Immature natural killer cell (primary cell): ENCODE measurements at regions not wholly inside any gene's neighbourhood (a gene's known extent, or its start where the extent isn't known, plus 50 kb on each side); places are given as distances from the start of the nearest gene placed in this dataset.

Experiments
- DNase-seq, 3 donors: peaks; one replicate each; pipeline ENCODE4 v3.0.0; 2022; ENCODE audit warnings: mixed read lengths in 1 of 3
- H3K27ac Mint-ChIP-seq, 6 donors: one replicate each; pipeline ENCODE4 v1.8.0; 2020; ENCODE audit warnings: mixed read lengths in 6 of 6, mild to moderate bottlenecking in 5 of 6, inconsistent platforms in 4 of 6, moderate library complexity in 3 of 6
- H3K27me3 Mint-ChIP-seq, 3 donors: one replicate each; pipeline ENCODE4 v1.8.0; 2020 to 2021; ENCODE audit warnings: low read depth in 3 of 3, mild to moderate bottlenecking in 3 of 3, mixed read lengths in 3 of 3, moderate library complexity in 3 of 3, inconsistent platforms in 1 of 3
- H3K36me3 Mint-ChIP-seq, 3 donors: one replicate each; pipeline ENCODE4 v1.8.0; 2020; ENCODE audit warnings: mixed read lengths in 3 of 3, inconsistent platforms in 2 of 3, mild to moderate bottlenecking in 2 of 3
- H3K4me1 Mint-ChIP-seq, 2 donors: one replicate each; pipeline ENCODE4 v1.8.0; 2020; ENCODE audit warnings: inconsistent platforms in 2 of 2, mild to moderate bottlenecking in 2 of 2, mixed read lengths in 2 of 2, moderate library complexity in 1 of 2
- H3K4me3 Mint-ChIP-seq, 5 donors: one replicate each; pipeline ENCODE4 v1.8.0; 2020; ENCODE audit warnings: mild to moderate bottlenecking in 5 of 5, mixed read lengths in 5 of 5, inconsistent platforms in 3 of 5, moderate library complexity in 3 of 5
- H3K9me3 Mint-ChIP-seq, 6 donors: one replicate each; pipeline ENCODE4 v1.8.0; 2020; ENCODE audit warnings: mild to moderate bottlenecking in 6 of 6, mixed read lengths in 6 of 6, inconsistent platforms in 4 of 6, moderate library complexity in 3 of 6

DNA sequence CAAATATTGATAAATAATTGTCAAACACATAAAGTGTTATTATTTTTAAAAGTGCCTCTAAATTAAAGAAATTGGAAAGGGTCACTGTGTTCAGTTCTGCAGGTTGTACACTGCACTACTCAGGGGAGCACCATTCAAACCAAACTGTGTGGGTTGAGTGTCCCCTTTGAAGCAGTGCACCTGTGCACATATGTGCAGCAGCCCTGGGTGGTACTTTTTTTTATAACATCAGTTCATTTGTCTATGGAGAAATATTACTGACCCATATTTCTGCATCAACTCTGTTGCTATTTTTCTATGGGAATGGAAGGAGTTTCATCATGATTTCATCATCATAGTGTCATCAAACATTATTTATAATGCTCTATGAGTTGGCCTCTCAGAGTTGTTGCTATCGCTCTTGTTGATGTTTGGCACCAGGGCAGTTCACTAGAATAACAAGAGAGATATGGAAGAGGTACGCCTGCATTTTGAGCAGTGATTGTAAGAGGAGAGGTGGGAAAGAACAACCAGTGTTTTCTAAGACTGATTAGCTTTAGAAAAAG lies 457.6 kb downstream of the TFAP2A start:
- Mint-ChIP-seq H3K4me1 (no peaks in the 10 kb centered on the region), H3K4me3 (no peak overlapping the region), H3K9me3 (peaks cover 3 to 40% (median 16%) of the 10 kb centered on the region in 6 donors), H3K27me3 (peaks cover 0 to 3% (median 0%) of the 10 kb centered on the region in 3 donors), H3K27ac (no peak overlapping the region), H3K36me3 (no peaks in the 10 kb centered on the region)
- DNase-seq, result no peak

DNA sequence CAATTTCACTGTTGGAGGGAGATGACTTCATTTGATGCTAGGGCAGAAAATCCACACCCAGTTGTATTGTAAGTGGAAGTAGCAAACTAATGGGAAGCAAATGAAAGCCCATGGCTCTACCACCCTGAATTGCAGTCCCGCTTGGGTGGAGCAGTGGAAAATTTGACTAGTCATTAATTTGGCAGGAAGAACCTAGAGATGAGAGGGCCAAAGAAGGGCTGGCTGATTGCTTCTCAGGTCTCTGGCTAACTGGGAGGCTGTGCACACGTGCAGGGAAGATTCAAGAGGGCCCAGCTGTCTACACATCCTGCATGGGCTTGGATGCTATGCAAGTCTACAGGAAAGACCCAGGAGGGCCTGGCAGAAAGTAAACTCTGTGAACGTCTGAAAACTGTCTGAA lies 466.2 kb downstream of the TFAP2A start:
- Mint-ChIP-seq H3K9me3 (peaks cover 3 to 27% (median 14%) of the 10 kb centered on the region in 6 donors), H3K4me1 (no peaks in the 10 kb centered on the region), H3K4me3 (no peak overlapping the region), H3K27ac (no peak overlapping the region), H3K27me3 (peaks cover 0 to 4% (median 2%) of the 10 kb centered on the region in 3 donors), H3K36me3 (no peaks in the 10 kb centered on the region)
- DNase-seq, result no peak

- Mint-ChIP-seq H3K27me3 (peaks cover under 1 to 4% (median 1%) of the 10 kb centered on the region in 3 donors), H3K36me3 (peaks cover 0 to 4% (median 0%) of the 10 kb centered on the region in 3 donors), H3K27ac (no peak overlapping the region), H3K4me1 (no peaks in the 10 kb centered on the region), H3K9me3 (peaks cover 2 to 36% (median 18%) of the 10 kb centered on the region in 6 donors), H3K4me3 (no peak overlapping the region)
- no peak for DNase-seq
These were observed 470.9 kb downstream of the TFAP2A start for GRCh38 chr6:9943986-9944385.

DNA sequence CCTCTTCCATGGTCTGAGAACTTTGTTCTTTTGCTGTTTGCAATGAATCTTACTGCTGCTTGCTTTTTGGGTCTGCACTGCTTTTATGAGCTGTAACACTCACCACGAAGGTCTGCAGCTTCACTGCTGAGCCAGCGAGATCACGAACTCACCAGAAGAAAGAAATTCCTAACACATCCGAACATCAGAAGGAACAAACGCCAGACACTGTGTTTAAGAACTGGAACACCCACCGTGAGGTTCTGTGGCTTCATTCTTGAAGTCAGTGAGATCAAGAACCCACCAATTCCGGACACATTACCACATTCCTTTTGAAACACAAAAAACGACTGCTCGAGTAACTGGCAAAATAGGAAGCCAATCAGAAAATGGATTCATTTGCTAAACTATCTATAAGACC lies 471.8 kb downstream of the TFAP2A start:
- peaks cover 0 to 4% (median 0%) of the 10 kb centered on the region in 3 donors for H3K36me3 Mint-ChIP-seq
- H3K4me1 Mint-ChIP-seq, result no peaks in the 10 kb centered on the region
- DNase-seq, result no peak
- no peak overlapping the region for H3K27ac Mint-ChIP-seq
- H3K4me3 Mint-ChIP-seq, result no peak overlapping the region
- peaks cover 0 to 4% (median 1%) of the 10 kb centered on the region in 3 donors for H3K27me3 Mint-ChIP-seq
- H3K9me3 Mint-ChIP-seq, result peaks cover 2 to 37% (median 14%) of the 10 kb centered on the region in 6 donors

GRCh38 chr6:9942131-9942530 lies 472.7 kb downstream of the TFAP2A start:
- H3K4me1 Mint-ChIP-seq, result no peaks in the 10 kb centered on the region
- H3K27ac Mint-ChIP-seq, result no peak overlapping the region

GRCh38 chr6:9938801-9939200 lies 476.1 kb downstream of the TFAP2A start:
- no peak for DNase-seq
- no peak overlapping the region for H3K27ac Mint-ChIP-seq
- peaks cover 0 to 4% (median 0%) of the 10 kb centered on the region in 3 donors for H3K36me3 Mint-ChIP-seq
- peaks cover 0 to 1% (median 0%) of the 10 kb centered on the region in 3 donors for H3K27me3 Mint-ChIP-seq
- H3K4me3 Mint-ChIP-seq, result no peak overlapping the region
- no peaks in the 10 kb centered on the region for H3K4me1 Mint-ChIP-seq
- peaks cover 0 to 24% (median 13%) of the 10 kb centered on the region in 6 donors for H3K9me3 Mint-ChIP-seq

More at GRCh38 chr6:9942131-9942530, 472.7 kb downstream of the TFAP2A start:
- Mint-ChIP-seq H3K36me3 (peaks cover 0 to 4% (median 0%) of the 10 kb centered on the region in 3 donors), H3K9me3 (peaks cover 2 to 31% (median 10%) of the 10 kb centered on the region in 6 donors), H3K4me3 (no peak overlapping the region), H3K27me3 (peaks cover 0 to 2% (median 1%) of the 10 kb centered on the region in 3 donors)
- no peak for DNase-seq

DNA sequence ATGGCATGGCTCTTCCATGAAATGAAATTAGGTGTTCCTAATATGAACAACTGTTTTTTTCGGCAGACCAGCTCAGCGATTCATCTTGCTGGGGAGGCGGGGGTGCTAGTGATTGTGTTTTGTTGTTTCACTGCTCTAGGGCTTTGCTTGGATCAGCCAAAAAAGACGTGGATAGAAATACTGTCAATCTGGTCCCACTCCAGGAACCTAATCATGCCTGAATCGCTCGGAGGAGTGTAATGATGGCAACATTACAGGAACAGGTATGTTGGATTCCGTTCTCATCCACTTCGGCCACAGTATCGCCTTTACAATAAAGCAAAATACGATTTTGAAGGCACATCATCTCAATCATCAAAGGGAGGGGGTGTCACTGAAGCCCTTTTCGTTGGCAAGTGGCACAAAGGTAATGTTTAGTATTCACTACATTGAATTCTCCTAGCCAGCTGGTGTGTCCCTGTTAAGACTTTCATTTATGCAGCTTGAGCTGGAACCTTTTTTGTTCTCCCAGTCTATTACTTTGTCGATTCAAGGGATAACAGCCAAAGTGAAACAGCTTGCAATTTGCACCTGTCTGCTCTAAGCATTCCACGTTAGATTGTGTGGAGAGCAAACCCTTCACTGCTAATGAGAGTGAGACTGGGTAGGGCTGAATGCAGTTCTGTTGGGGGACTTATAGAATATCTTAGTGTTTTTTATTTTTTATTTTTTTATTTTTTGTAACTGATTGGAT lies 477.7 kb downstream of the TFAP2A start:
- H3K27me3 Mint-ChIP-seq, result peaks cover 0 to 1% (median 0%) of the 10 kb centered on the region in 3 donors
- peaks cover 0 to 24% (median 13%) of the 10 kb centered on the region in 6 donors for H3K9me3 Mint-ChIP-seq
- no peaks in the 10 kb centered on the region for H3K4me1 Mint-ChIP-seq
- no peak overlapping the region for H3K4me3 Mint-ChIP-seq
- no peak for DNase-seq
- H3K27ac Mint-ChIP-seq, result no peak overlapping the region
- peaks cover 0 to 4% (median 0%) of the 10 kb centered on the region in 3 donors for H3K36me3 Mint-ChIP-seq

DNA sequence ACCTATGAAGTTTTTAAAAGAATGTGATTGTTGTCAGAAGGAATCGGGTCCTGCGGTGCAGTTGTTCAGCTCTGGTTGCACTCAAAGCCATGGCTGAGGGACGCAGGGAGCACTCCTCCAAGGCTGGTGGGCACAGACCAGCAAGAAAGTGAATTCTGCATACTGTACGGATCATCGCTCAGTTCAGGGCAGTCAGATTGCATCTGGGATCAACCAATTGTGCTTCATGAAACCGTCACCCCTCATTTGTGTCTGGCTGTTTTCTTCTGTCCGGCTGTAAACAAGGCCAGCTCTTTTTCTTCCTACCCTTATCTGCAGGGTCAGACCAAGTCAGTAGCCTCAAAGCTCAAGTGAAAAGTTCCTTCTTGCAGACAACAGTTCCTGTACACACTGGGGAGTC lies 478.3 kb downstream of the TFAP2A start:
- Mint-ChIP-seq H3K27ac (no peak overlapping the region), H3K4me1 (no peaks in the 10 kb centered on the region), H3K27me3 (peaks cover 0 to 1% (median 0%) of the 10 kb centered on the region in 3 donors)

GRCh38 chr6:9933677-9934076 lies 481.2 kb downstream of the TFAP2A start:
- peaks cover 4 to 18% (median 10%) of the 10 kb centered on the region in 6 donors for H3K9me3 Mint-ChIP-seq
- H3K27ac Mint-ChIP-seq, result no peak overlapping the region
- no peaks in the 10 kb centered on the region for H3K4me1 Mint-ChIP-seq
- no peak overlapping the region for H3K4me3 Mint-ChIP-seq
- H3K27me3 Mint-ChIP-seq, result no peaks in the 10 kb centered on the region
- H3K36me3 Mint-ChIP-seq, result no peaks in the 10 kb centered on the region
- DNase-seq, result no peak

More for the DNA sequence above, 478.3 kb downstream of the TFAP2A start:
- H3K4me3 Mint-ChIP-seq, result no peak overlapping the region
- DNase-seq, result no peak
- peaks cover 0 to 21% (median 12%) of the 10 kb centered on the region in 6 donors for H3K9me3 Mint-ChIP-seq
- peaks cover 0 to 1% (median 0%) of the 10 kb centered on the region in 3 donors for H3K36me3 Mint-ChIP-seq

- no peak overlapping the region for H3K4me3 Mint-ChIP-seq
- H3K27ac Mint-ChIP-seq, result no peak overlapping the region
- no peaks in the 10 kb centered on the region for H3K27me3 Mint-ChIP-seq
- no peaks in the 10 kb centered on the region for H3K4me1 Mint-ChIP-seq
- DNase-seq, result no peak
- no peaks in the 10 kb centered on the region for H3K36me3 Mint-ChIP-seq
- peaks cover 6 to 29% (median 15%) of the 10 kb centered on the region in 6 donors for H3K9me3 Mint-ChIP-seq
These were observed 487.6 kb downstream of the TFAP2A start for GRCh38 chr6:9927275-9927674.

GRCh38 chr6:9924971-9925370 lies 489.9 kb downstream of the TFAP2A start:
- Mint-ChIP-seq H3K4me1 (no peaks in the 10 kb centered on the region), H3K27ac (no peak overlapping the region), H3K4me3 (no peak overlapping the region), H3K36me3 (peaks cover 0 to 4% (median 0%) of the 10 kb centered on the region in 3 donors), H3K9me3 (peaks cover 9 to 29% (median 15%) of the 10 kb centered on the region in 6 donors), H3K27me3 (no peaks in the 10 kb centered on the region)
- DNase-seq, result no peak

DNA sequence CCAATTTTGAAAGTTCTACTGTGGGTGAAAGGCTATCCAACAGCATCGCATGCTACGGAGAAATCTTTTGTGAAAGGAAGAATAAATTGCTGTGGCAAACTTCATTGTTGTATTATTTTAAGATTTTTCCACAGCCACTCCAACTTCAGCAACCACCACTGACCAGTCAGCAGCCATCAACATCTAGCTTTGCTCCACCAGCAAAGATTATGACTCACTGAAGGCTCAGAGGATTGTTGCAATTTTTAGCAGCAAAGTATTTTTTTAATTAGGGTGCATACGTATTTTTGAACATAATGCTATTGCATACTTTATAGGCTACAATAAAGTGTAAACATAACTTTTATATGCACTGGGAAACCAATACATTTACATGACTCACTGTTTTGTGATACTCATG lies 493.5 kb downstream of the TFAP2A start:
- peaks cover 0 to 4% (median 0%) of the 10 kb centered on the region in 3 donors for H3K36me3 Mint-ChIP-seq
- no peak overlapping the region for H3K4me3 Mint-ChIP-seq
- peaks cover 0 to 34% (median 9%) of the 10 kb centered on the region in 6 donors for H3K9me3 Mint-ChIP-seq
- H3K27ac Mint-ChIP-seq, result no peak overlapping the region
- no peaks in the 10 kb centered on the region for H3K27me3 Mint-ChIP-seq
- no peaks in the 10 kb centered on the region for H3K4me1 Mint-ChIP-seq
- no peak for DNase-seq

DNA sequence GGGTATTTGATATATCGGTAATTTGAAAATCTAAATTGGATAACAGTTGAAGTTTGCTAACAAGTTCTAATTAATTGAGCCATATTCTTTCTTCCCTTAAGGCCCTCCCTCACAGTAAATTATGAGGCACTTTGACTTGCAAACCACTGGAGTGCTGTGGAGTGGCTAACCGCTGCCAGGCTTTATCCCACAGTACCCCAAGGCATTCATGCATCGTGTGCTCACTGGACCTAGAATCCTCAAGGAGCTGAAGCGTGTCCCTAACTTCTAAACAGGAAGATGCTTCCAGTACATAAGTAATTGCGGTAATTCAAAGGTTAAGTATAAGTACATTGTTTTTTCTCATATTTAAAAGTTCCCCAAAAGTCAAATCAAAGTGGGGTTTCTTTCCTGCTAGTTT lies 499.9 kb downstream of the TFAP2A start:
- Mint-ChIP-seq H3K9me3 (peaks cover 0 to 29% (median 5%) of the 10 kb centered on the region in 6 donors), H3K4me3 (no peak overlapping the region), H3K4me1 (no peaks in the 10 kb centered on the region), H3K27ac (no peak overlapping the region), H3K36me3 (no peaks in the 10 kb centered on the region), H3K27me3 (no peaks in the 10 kb centered on the region)
- DNase-seq, result no peak

GRCh38 chr6:9901376-9901775 lies 513.5 kb downstream of the TFAP2A start:
- no peak for DNase-seq
- Mint-ChIP-seq H3K27me3 (peaks cover 0 to under 1% (median 0%) of the 10 kb centered on the region in 3 donors), H3K4me1 (no peaks in the 10 kb centered on the region), H3K4me3 (no peak overlapping the region), H3K36me3 (no peaks in the 10 kb centered on the region), H3K9me3 (peaks cover 3 to 17% (median 6%) of the 10 kb centered on the region in 6 donors), H3K27ac (no peak overlapping the region)
